IMR-90 (cell line): ENCODE measurements at regions not wholly inside any gene's neighbourhood (a gene's known extent, or its start where the extent isn't known, plus 50 kb on each side); places are given as distances from the start of the nearest gene placed in this dataset.

Experiments used
- ATAC-seq: fragments of 200-7000 bp; cut with Tn5 transposase; 2 replicates; pipeline ENCODE4 v1.9.1; 2020; ENCODE audit warnings: low read depth, mild to moderate bottlenecking, moderate library complexity
- BruUV-seq: library from RNA; stranded (reverse); fragments of 400-500 nt; replicated peaks from 2 replicates; lab custom pipeline; 2021; lab: Mats Ljungman, UMichigan
- CTCF ChIA-PET: fragments of 300-600 bp; formaldehyde crosslinking; extraction: SDS; loops from one replicate; lab custom pipeline; 2021; ENCODE audit warnings: antibody characterized with exemption; lab: Yijun Ruan, JAX
- POLR2A ChIA-PET: fragments of 300-600 bp; sonication (Branson Sonifier 250); formaldehyde crosslinking; loops from one replicate; lab custom pipeline; 2022; ENCODE audit warnings: antibody characterized with exemption; ENCODE audit not compliant: unreplicated experiment; lab: Charles Lee
- DNase-seq: peaks from one replicate; pipeline ENCODE4 v3.0.0; 2013
- H2AFZ ChIP-seq: replicated peaks from 2 replicates; pipeline ENCODE3; 2013; ENCODE audit warnings: low read length, mild to moderate bottlenecking; ENCODE audit not compliant: poor library complexity
- H2AK5ac ChIP-seq: 2 replicates; pipeline ENCODE4 v1.6.1; 2013; ENCODE audit warnings: low read depth, low read length, inconsistent platforms
- H2AK9ac ChIP-seq: replicated peaks from 2 replicates; pipeline ENCODE3; 2013; ENCODE audit warnings: mild to moderate bottlenecking, low read depth, low read length, moderate library complexity; ENCODE audit not compliant: poor library complexity
- H2BK120ac ChIP-seq: 2 replicates; pipeline ENCODE4 v1.6.1; 2013; ENCODE audit warnings: low read depth, low read length, inconsistent platforms
- H2BK15ac ChIP-seq: 3 replicates; pipeline ENCODE4 v1.6.1; 2013; ENCODE audit warnings: low read depth, low read length, inconsistent platforms
- H2BK20ac ChIP-seq: 2 replicates; pipeline ENCODE4 v1.6.1; 2013; ENCODE audit warnings: low read depth, mild to moderate bottlenecking, inconsistent platforms, low read length, moderate library complexity
- H2BK5ac ChIP-seq: 2 replicates; pipeline ENCODE4 v1.6.1; 2013; ENCODE audit warnings: mild to moderate bottlenecking, low read depth, low read length, inconsistent platforms; ENCODE audit not compliant: poor library complexity, severe bottlenecking
- H3K14ac ChIP-seq: replicated peaks from 2 replicates; pipeline ENCODE4 v1.6.1; 2013; ENCODE audit warnings: low read depth, low read length, inconsistent platforms
- H3K18ac ChIP-seq: 2 replicates; pipeline ENCODE4 v1.6.1; 2013; ENCODE audit warnings: low read depth, low read length, control low read depth
- H3K23ac ChIP-seq: 2 replicates; pipeline ENCODE4 v1.6.1; 2013; ENCODE audit warnings: low read depth, low read length, inconsistent platforms
- H3K27ac ChIP-seq: 2 replicates; pipeline ENCODE4 v1.5.1; 2013; ENCODE audit warnings: mild to moderate bottlenecking, control low read depth, low read length; ENCODE audit not compliant: insufficient read depth
- H3K27me3 ChIP-seq: 2 replicates; pipeline ENCODE4 v1.6.1; 2013; ENCODE audit warnings: low read length; ENCODE audit not compliant: control insufficient read depth, insufficient read depth
- H3K36me3 ChIP-seq: 2 replicates; pipeline ENCODE4 v1.6.1; 2013; ENCODE audit warnings: low read length, mixed read lengths; ENCODE audit not compliant: control insufficient read depth, insufficient read depth
- H3K4ac ChIP-seq: 2 replicates; pipeline ENCODE4 v1.6.1; 2013; ENCODE audit warnings: low read depth, low read length, inconsistent platforms
- H3K4me1 ChIP-seq: 2 replicates; pipeline ENCODE4 v1.6.1; 2013; ENCODE audit warnings: low read length, mixed read lengths; ENCODE audit not compliant: control insufficient read depth, insufficient read depth
- H3K4me2 ChIP-seq: 2 replicates; pipeline ENCODE4 v1.6.1; 2013; ENCODE audit warnings: low read depth, mild to moderate bottlenecking, control low read depth, low read length, moderate library complexity
- H3K4me3 ChIP-seq: 2 replicates; pipeline ENCODE4 v1.5.1; 2013; ENCODE audit warnings: low read depth, mild to moderate bottlenecking, control low read depth, low read length, moderate library complexity; ENCODE audit not compliant: insufficient read depth
- H3K56ac ChIP-seq: 2 replicates; pipeline ENCODE4 v1.6.1; 2013; ENCODE audit warnings: low read length, inconsistent platforms; ENCODE audit not compliant: insufficient read depth; ENCODE audit errors: extremely low read depth
- H3K79me1 ChIP-seq, 2 experiments: 2 replicates each; pipeline ENCODE4 v1.6.1; 2013; ENCODE audit warnings: low read length in 2 of 2, inconsistent platforms in 1 of 2, low read depth in 1 of 2
- H3K9ac ChIP-seq: 2 replicates; pipeline ENCODE4 v1.6.1; 2013; ENCODE audit warnings: low read depth, low read length, control low read depth
- H3K9me1 ChIP-seq: 2 replicates; pipeline ENCODE4 v1.6.1; 2013; ENCODE audit warnings: low read length, inconsistent platforms; ENCODE audit not compliant: insufficient read depth
- H3K9me3 ChIP-seq: 2 replicates; pipeline ENCODE4 v1.6.1; 2013; ENCODE audit warnings: low read length; ENCODE audit not compliant: control insufficient read depth, insufficient read depth
- H4K20me1 ChIP-seq: 2 replicates; pipeline ENCODE4 v1.6.1; 2013; ENCODE audit warnings: low read length, inconsistent platforms; ENCODE audit not compliant: insufficient read depth
- H4K5ac ChIP-seq: 2 replicates; pipeline ENCODE4 v1.6.1; 2013; ENCODE audit warnings: mild to moderate bottlenecking, low read depth, low read length, control low read depth
- H4K8ac ChIP-seq, 2 experiments: 2 replicates each; pipeline ENCODE4 v1.6.1; 2013; ENCODE audit warnings: low read depth in 2 of 2, low read length in 2 of 2, control low read depth in 1 of 2, inconsistent platforms in 1 of 2
- H4K91ac ChIP-seq: 2 replicates; pipeline ENCODE4 v1.6.1; 2013; ENCODE audit warnings: low read depth, low read length, inconsistent platforms; ENCODE audit not compliant: insufficient read depth
- CEBPB ChIP-seq: IDR thresholded peaks from 2 replicates; pipeline ENCODE4 v1.6.1; 2012; ENCODE audit warnings: low read depth, low read length, improper control_type of control experiment
- NFE2L2 ChIP-seq: fragments of 150-350 bp; IDR thresholded peaks from 2 replicates; pipeline ENCODE4 v1.6.1; 2016; ENCODE audit warnings: low read depth, mild to moderate bottlenecking, low read length
- WGBS, 2 experiments: methylation state at CpG; one replicate each; pipeline versions ENCODE4 v1.1.5 to v1.1.7; 2013; ENCODE audit warnings: missing lambda C conversion rate in 2 of 2; ENCODE audit not compliant: insufficient read length in 1 of 2; ENCODE audit errors: extremely low coverage in 2 of 2; 5-methylcytosine and 5-hydroxymethylcytosine counted together
- dilution Hi-C: fragments of 300-500 bp; cut with HindIII; formaldehyde crosslinking; loops from one replicate; pipeline ENCODE4 v1.14.3; 2018; ENCODE audit warnings: low sequenced_read_pairs; ENCODE audit not compliant: unreplicated experiment
- in situ Hi-C: fragments of 300-500 bp; cut with MboI; formaldehyde crosslinking; loops from 3 replicates; pipeline ENCODE4 v1.14.3; 2019; ENCODE audit warnings: low sequenced_read_pairs, inconsistent platforms, mixed read lengths
- intact Hi-C: fragments of 100-400 bp; cut with micrococcal nuclease; formaldehyde crosslinking; loops from 2 replicates; pipeline ENCODE4 v1.10.0; 2022

DNA sequence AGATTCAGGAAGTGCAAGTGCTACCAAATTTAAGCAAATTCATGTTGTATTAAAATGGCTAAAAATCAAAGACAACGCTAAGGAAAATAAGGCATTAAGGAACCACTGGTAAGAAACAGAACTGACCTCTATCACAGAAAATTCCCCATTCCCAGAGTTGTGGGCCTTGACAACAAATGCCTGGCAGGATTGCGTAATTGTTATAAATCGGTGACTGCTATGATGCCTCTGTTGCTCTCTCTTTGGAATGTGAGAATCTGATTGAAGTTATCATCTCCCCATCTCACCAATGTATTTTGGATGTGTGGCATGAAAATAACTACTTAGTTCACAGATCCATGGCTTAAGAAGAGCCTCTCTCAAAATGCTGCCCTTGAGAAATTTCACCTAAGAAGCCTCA, 257.3 kb downstream of the OGFRL1 start:
- Histone ChIP-seq H2BK5ac (no peak overlapping the region), H4K20me1 (no peaks in the 10 kb centered on the region), H2AFZ (no peak overlapping the region), H3K27ac (no peak overlapping the region), H4K91ac (no peak overlapping the region), H3K4me3 (no peak overlapping the region), H2AK9ac (no peak overlapping the region), H3K18ac (no peak overlapping the region), H3K79me1 (no peaks in the 10 kb centered on the region), H2BK120ac (0 out of 2 replicates have a peak overlapping the region, but pooled peaks have one; percentile 26), H2AK5ac (no peak overlapping the region), H4K5ac (no peak overlapping the region), H3K23ac (no peak overlapping the region), H2BK15ac (no peak overlapping the region; the same call in 2 of the 3 replicates), H3K9me3 (no peaks in the 10 kb centered on the region), H3K14ac (no peak overlapping the region), H3K56ac (no peak overlapping the region), H4K8ac (no peak overlapping the region), H3K9me1 (no peaks in the 10 kb centered on the region), H3K4me1 (0 out of 2 replicates have a peak, but pooled peaks cover 1% of the 10 kb centered on the region), H3K4me2 (no peak overlapping the region), H3K4ac (no peak overlapping the region), H3K27me3 (no peaks in the 10 kb centered on the region), H3K9ac (no peak overlapping the region), H2BK20ac (no peak overlapping the region), H3K36me3 (no peaks in the 10 kb centered on the region)
- dilution Hi-C loops (no loop called here), intact Hi-C loops (no loop called here), in situ Hi-C loops (no loop called here)
- ChIA-PET CTCF (no interaction called here), POLR2A (no interaction called here)
- BruUV-seq = no TSS peak
- DNase-seq (no peak), ATAC-seq (no peak)
- TF ChIP-seq CEBPB = peak; percentile 87
- TF ChIP-seq NFE2L2 = no peak
- no CpG with 5 or more reads among the region's 3 CpGs for WGBS, 2 experiments
